GM12872 (cell line): ENCODE measurements at regions not wholly inside any gene's neighbourhood (a gene's known extent, or its start where the extent isn't known, plus 50 kb on each side); places are given as distances from the start of the nearest gene placed in this dataset.

Source experiments
- CTCF ChIP-seq: IDR thresholded peaks from 3 replicates; pipeline ENCODE4 v1.5.1; 2011; ENCODE audit warnings: low read depth, mild to moderate bottlenecking, low read length, moderate library complexity; ENCODE audit not compliant: insufficient read depth

- TF ChIP-seq CTCF, result no peak
Observed at GRCh38 chr20:22946596-22946995, 88.5 kb upstream of the SSTR4 start.

DNA sequence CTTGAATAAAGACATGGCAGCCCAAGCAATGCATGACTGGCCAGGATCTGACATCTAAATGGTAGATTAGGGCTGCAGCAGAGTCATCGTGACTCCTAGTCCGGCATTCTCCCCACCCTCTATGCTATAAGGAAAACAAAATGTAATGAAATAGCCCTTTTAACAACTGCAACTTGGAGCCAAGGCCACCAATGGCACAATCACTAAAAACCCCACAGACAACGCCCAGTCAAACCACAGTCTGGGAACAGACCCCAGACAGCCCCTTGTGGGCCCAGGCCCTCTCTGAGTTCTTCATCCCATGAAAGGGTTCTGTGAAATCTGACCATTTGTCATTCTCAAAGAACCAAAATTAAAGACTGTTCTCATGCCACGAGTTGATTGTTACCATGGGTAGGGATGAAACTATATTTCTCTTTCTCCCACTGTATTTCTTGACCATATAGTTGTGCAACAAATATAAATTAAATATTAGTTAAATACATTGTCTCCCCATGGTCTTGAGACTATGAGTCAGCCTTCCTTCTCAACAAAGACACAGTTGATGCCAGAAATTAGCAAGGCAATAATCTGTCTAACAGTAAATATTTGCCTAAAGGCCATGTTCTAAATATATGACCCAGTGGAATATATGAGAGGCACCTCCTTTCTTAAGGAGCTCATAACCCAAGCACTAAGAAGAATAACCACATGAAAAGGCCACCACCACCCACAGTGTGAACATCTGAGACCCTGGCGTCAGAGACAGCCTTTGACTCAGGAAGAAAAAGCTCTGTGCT, 85.6 kb upstream of the SSTR4 start:
- no peak for TF ChIP-seq CTCF

- no peak for TF ChIP-seq CTCF
Observed at GRCh38 chr20:22951966-22952365, 83.1 kb upstream of the SSTR4 start.

- TF ChIP-seq CTCF, result no peak
Observed at GRCh38 chr20:22954661-22955060, 80.5 kb upstream of the SSTR4 start.

DNA sequence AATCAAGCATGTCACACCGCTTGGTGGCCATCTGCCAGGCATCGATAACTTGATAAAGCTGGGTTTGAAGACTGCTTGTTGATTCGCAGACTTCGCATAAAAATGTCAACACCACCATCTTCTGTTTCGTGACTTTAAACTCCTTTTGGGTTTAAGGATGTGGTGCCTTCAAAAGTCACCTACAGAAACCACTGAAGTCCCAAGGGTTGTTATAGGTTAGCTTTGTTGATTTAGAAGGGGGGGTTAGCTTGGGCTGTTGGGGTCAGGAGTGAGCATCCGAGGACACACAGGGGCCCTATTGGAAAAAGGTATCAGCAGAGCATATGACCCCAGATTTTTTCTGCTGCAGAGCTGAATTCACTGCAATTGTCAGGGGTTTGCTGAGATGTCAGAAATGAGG, 76.7 kb upstream of the SSTR4 start:
- TF ChIP-seq CTCF, result no peak

GRCh38 chr20:22962567-22963439, 72.3 kb upstream of the SSTR4 start:
- no peak for TF ChIP-seq CTCF

GRCh38 chr20:22963581-22963980, 71.5 kb upstream of the SSTR4 start:
- no peak for TF ChIP-seq CTCF
